Body of pancreas (tissue), 4 donors: ENCODE measurements at regions not wholly inside any gene's neighbourhood (a gene's known extent, or its start where the extent isn't known, plus 50 kb on each side); places are given as distances from the start of the nearest gene placed in this dataset.
A peak's percentile ranks its signal among the peaks of the same experiment; 100 is the strongest.

Experiments used
- ATAC-seq: fragments of 150-250 bp; one replicate; pipeline ENCODE4 v1.9.1; 2016
- DNase-seq, 4 donors: peaks; one replicate each; pipeline ENCODE4 v3.0.0-alpha.2; 2019
- H3K27ac ChIP-seq, 4 donors: fragments of 200-600 bp; sonication (generic); 1 replicate in 3 of 4; 2 replicates in 1 of 4; pipeline versions ENCODE4 v1.5.1 to v1.6.1; 2016 to 2019; ENCODE audit warnings: mild to moderate bottlenecking in 1 of 4, mixed read lengths in 1 of 4, moderate library complexity in 1 of 4
- H3K27me3 ChIP-seq, 2 donors: fragments of 200-600 bp; sonication (generic); one replicate each; pipeline ENCODE4 v1.6.0; 2016; ENCODE audit warnings: mild to moderate bottlenecking in 1 of 2
- H3K36me3 ChIP-seq, 2 donors: fragments of 200-600 bp; sonication (generic); replicated peaks in 1 of 2; 2 replicates each; pipeline ENCODE4 v1.5.1; 2016; ENCODE audit warnings: low read depth in 2 of 2; ENCODE audit not compliant: insufficient read depth in 1 of 2
- H3K4me1 ChIP-seq: fragments of 200-600 bp; sonication (generic); one replicate; pipeline ENCODE4 v1.6.0; 2016
- H3K4me3 ChIP-seq, 2 donors: fragments of 200-600 bp; sonication (generic); 1 replicate in 1 of 2; 2 replicates in 1 of 2; pipeline ENCODE4 v1.5.1; 2016 to 2019
- H3K9me3 ChIP-seq, 3 donors: fragments of 200-600 bp; sonication (generic); 1 replicate in 2 of 3; 2 replicates in 1 of 3; pipeline ENCODE4 v1.5.1; 2016
- CTCF ChIP-seq, 7 experiments: fragments of 450-650 bp in 4 of 7; fragments of 200-600 bp in 3 of 7; sonication (generic) in 3 of 7; IDR thresholded peaks; one replicate each; pipeline ENCODE4 v1.5.1; 2016 to 2019; ENCODE audit warnings: antibody characterized with exemption in 7 of 7
- POLR2A ChIP-seq, 3 donors: fragments of 450-650 bp; IDR thresholded peaks; one replicate each; pipeline ENCODE4 v1.6.1; 2016; ENCODE audit warnings: antibody characterized with exemption in 3 of 3, mild to moderate bottlenecking in 2 of 3
- WGBS, 2 donors: methylation state at CpG; one replicate each; pipeline ENCODE4 v1.1.5; 2017; 5-methylcytosine and 5-hydroxymethylcytosine counted together
- intact Hi-C: fragments of 100-400 bp; cut with DNase I; formaldehyde crosslinking; loops from one replicate; pipeline ENCODE4 v1.15.1; 2023

- no peaks in the 10 kb centered on the region for H3K27me3 ChIP-seq
- H3K27ac ChIP-seq, result no peak overlapping the region
- H3K4me3 ChIP-seq, result no peak overlapping the region
- ATAC-seq (no peak), DNase-seq (no peak)
- no peaks in the 10 kb centered on the region for H3K9me3 ChIP-seq
- TF ChIP-seq CTCF (IDR thresholded peaks at IDR 0.05), result no peak
- no peak for TF ChIP-seq POLR2A (IDR thresholded peaks at IDR 0.05)
- H3K4me1 ChIP-seq, result no peaks in the 10 kb centered on the region
- intact Hi-C loops, result no loop called here
- no peaks in the 10 kb centered on the region for H3K36me3 ChIP-seq
Measured at GRCh38 chr9:6160579-6160978, 55.0 kb upstream of the IL33 start.

GRCh38 chr9:6153425-6153824, 62.2 kb upstream of the IL33 start:
- intact Hi-C loops, result no loop called here
- no peak for DNase-seq
- WGBS, 2 donors, result 17 to 23% methylated on average over 2 of the region's 2 CpGs
- ATAC-seq, result peak; percentile 59
- Histone ChIP-seq H3K36me3 (no peaks in the 10 kb centered on the region), H3K27ac (no peak overlapping the region), H3K4me3 (no peak overlapping the region), H3K4me1 (peaks cover 9% of the 10 kb centered on the region), H3K27me3 (no peaks in the 10 kb centered on the region), H3K9me3 (no peaks in the 10 kb centered on the region)
- TF ChIP-seq POLR2A (IDR thresholded peaks at IDR 0.05) (no peak), CTCF (IDR thresholded peaks at IDR 0.05) (no peak)

- Histone ChIP-seq H3K4me3 (no peak overlapping the region), H3K9me3 (no peaks in the 10 kb centered on the region), H3K27me3 (no peaks in the 10 kb centered on the region), H3K36me3 (no peaks in the 10 kb centered on the region), H3K27ac (no peak overlapping the region), H3K4me1 (peaks cover 9% of the 10 kb centered on the region)
- ATAC-seq, result no peak
- 26 to 28% methylated on average over 4 of the region's 4 CpGs for WGBS, 2 donors
- TF ChIP-seq CTCF (IDR thresholded peaks at IDR 0.05), result no peak
- no peak for TF ChIP-seq POLR2A (IDR thresholded peaks at IDR 0.05)
- intact Hi-C loops, result no loop called here
- DNase-seq, result no peak
Measured at GRCh38 chr9:6152788-6153187, 62.8 kb upstream of the IL33 start.

- H3K27me3 ChIP-seq, result no peaks in the 10 kb centered on the region
- ATAC-seq, result no peak
- H3K9me3 ChIP-seq, result no peaks in the 10 kb centered on the region
- TF ChIP-seq CTCF (IDR thresholded peaks at IDR 0.05) (no peak), POLR2A (IDR thresholded peaks at IDR 0.05) (no peak)
- WGBS, 2 donors, result 51 to 59% methylated on average over 2 of the region's 2 CpGs
- H3K4me1 ChIP-seq, result peaks cover 9% of the 10 kb centered on the region
- no peaks in the 10 kb centered on the region for H3K36me3 ChIP-seq
- H3K27ac ChIP-seq, result no peak overlapping the region
- no peak for DNase-seq
- intact Hi-C loops, result no loop called here
- no peak overlapping the region for H3K4me3 ChIP-seq
Measured at GRCh38 chr9:6150483-6150882, 65.1 kb upstream of the IL33 start.

GRCh38 chr9:6149315-6149714, 66.3 kb upstream of the IL33 start:
- whole genome bisulfite sequencing, 2 donors, result 84 to 96% methylated on average over 9 of the region's 9 CpGs
- no peak for DNase-seq
- ATAC-seq, result no peak
- no peak overlapping the region for H3K4me3 ChIP-seq
- no peaks in the 10 kb centered on the region for H3K9me3 ChIP-seq
- no peaks in the 10 kb centered on the region for H3K36me3 ChIP-seq
- intact Hi-C loops, result no loop called here
- no peak for TF ChIP-seq CTCF (IDR thresholded peaks at IDR 0.05)
- TF ChIP-seq POLR2A (IDR thresholded peaks at IDR 0.05), result no peak
- peaks cover 9% of the 10 kb centered on the region for H3K4me1 ChIP-seq
- H3K27ac ChIP-seq, result no peak overlapping the region
- H3K27me3 ChIP-seq, result no peaks in the 10 kb centered on the region
